GM21381 (cell line): ENCODE measurements at regions not wholly inside any gene's neighbourhood (a gene's known extent, or its start where the extent isn't known, plus 50 kb on each side); places are given as distances from the start of the nearest gene placed in this dataset.

ENCODE experiments used
- ATAC-seq: cut with Tn5 transposase; IDR thresholded peaks from one replicate; pipeline ENCODE4 v1.9.1; 2021; ENCODE audit warnings: mild to moderate bottlenecking, moderate library complexity; ENCODE audit not compliant: unreplicated experiment

DNA sequence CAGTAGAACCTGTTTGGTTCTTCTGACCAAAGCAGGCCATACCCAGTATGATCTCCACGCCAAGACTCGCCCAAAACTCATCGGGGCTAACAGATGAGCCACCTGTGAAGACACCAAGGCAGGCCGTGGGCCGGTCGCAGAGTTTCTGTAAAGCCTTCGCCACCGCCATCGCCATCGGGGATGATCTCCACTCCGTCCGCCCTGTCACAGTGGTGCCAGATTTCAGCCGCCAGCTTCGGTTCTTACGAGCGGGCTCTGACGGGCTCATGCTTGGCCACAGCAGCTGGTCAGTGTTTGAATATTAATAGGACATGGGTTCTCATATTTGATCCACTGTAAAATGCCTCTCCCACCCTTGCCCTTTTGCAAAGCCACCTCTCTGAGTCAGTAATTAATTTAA, 113.2 kb upstream of the TMEM132D start:
- no peak for ATAC-seq

DNA sequence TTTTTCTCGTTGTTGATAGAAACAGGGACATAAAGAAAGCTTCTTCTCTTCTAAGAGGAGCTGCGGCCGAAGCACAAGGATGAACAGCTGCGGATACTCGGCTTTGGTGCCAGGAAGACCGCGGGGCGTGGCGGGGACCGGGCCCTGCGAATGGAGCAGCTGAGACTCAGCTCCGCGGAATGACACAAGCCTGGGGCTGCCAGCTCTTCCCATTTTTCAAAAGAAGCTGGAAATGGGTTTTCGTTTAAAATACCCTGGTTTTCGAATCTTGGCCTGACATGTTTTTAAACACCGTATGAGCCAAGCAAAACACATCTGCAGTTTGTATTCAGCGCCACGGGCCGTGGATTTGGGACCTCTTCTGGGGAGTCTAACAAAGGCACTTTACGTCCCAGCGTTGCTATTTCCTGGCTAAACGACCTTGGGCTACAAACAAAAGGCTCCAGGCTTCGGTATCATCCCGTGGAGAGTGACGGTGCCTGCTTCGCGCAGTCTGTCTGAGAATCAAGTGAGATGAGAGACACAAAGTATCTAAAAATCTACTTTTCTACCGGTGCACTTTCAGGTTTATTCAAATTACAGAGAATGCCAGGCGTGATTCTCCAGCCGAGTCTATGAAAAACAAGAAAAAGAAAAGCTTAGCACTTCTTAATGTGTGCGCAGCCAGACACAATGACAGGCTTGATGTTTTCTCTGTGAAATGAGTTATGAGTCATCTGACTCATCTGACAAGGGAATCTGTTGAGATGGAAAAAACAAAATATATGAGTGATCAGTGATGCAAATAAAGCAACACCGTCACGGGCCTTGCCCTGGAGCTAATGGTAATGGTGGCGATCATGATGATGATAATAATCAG, 114.0 kb upstream of the TMEM132D start:
- ATAC-seq = no peak

DNA sequence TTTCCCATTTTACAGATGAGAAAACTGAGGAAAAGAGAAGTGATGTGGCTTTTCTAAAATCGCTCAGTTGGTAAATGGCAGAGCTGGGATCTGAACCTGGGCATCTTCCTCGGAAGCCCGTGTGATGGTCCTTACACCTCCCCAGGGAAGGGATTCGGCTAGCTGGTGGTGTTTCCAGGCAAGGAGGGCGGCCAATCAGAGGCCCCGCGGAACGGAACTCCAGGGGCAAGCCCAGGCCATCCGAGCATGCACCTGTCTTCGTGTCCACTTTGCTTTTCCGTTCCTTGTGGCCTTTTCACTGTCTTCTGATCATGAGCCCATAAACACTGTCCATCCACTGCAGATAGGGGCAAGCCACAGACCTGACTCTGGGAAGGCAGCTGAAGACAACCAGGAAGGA, 114.8 kb upstream of the TMEM132D start:
- no peak for ATAC-seq

DNA sequence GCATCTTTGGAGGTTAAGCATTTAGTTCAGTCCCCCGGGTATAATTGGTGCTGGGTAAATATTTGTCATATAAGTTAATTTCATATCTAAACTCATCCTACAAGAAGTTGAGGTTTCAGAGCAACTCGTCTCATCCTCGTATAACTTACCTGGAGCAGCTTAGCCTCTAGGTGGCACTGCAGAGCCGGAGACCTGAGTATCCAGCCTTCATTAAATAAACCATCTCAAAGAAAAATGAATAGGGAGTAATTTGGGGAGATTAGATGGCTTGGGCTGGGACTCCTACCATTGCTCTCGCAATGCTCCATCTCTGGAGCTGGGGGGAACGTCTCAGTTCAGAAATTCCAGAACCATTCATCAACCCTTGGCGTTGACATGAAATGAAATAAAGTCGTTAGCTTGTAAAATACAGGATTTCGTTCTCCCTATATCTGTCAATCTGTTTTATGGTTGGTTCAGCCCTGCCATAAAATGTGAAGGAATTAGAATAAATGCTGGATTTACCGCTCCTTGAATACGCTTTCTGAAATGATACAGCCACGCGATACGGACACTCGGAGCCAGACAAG, 122.9 kb upstream of the TMEM132D start:
- no peak for ATAC-seq

- ATAC-seq = no peak
Measured at GRCh38 chr12:130027798-130028197, 124.0 kb upstream of the TMEM132D start.

DNA sequence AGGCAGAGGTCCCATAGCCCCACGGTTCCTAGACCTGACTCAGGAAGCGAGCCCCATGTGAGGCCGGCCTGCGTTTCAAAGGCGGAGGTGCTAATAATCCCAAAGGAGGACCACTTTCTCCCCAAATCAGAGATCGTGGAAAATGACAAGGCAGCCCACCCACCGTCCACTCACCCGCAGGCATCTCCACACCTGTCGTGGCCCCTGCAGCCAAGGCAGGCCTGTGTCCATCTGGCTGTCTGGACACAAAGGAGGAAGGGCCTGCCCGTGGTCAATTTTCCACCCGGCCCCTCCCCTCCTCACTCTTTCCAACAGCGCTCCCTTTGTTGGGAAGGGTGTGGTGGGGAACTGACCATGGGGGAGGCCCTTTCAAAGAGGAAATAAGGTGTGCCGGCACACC, 125.3 kb upstream of the TMEM132D start:
- ATAC-seq = no peak

GRCh38 chr12:130031041-130031440, 127.2 kb upstream of the TMEM132D start:
- no peak for ATAC-seq

DNA sequence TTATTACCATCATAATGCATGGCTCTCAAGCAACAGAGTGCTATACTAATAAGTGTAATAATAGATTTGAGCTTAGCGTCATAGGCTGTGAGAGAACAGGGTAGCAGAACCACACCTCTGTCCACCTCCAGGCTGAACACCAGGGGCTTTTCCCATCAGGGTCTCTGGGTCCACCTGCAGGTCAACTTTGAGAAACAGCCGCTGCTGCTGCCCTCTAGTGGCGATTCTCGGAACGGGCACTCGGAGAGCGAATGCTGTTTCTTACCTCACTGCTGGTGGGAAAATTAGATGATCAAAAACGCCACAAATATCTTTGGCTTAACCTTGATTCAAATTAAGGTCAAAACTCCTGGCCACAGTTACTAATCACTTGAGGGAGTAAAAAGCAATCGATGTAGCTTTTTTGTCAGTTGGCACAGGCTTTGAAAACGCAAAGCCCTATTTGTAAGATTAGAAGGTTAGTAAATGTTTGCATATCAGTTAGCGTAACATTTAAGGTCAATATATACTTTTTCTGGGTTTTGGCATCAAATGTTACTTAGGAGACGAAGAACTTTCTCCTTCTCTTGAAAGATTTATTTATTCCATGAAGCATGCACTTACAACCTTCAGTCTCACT, 127.9 kb upstream of the TMEM132D start:
- no peak for ATAC-seq

- ATAC-seq = no peak
Measured at GRCh38 chr12:130041983-130042812, 120.1 kb upstream of the FZD10 start.

DNA sequence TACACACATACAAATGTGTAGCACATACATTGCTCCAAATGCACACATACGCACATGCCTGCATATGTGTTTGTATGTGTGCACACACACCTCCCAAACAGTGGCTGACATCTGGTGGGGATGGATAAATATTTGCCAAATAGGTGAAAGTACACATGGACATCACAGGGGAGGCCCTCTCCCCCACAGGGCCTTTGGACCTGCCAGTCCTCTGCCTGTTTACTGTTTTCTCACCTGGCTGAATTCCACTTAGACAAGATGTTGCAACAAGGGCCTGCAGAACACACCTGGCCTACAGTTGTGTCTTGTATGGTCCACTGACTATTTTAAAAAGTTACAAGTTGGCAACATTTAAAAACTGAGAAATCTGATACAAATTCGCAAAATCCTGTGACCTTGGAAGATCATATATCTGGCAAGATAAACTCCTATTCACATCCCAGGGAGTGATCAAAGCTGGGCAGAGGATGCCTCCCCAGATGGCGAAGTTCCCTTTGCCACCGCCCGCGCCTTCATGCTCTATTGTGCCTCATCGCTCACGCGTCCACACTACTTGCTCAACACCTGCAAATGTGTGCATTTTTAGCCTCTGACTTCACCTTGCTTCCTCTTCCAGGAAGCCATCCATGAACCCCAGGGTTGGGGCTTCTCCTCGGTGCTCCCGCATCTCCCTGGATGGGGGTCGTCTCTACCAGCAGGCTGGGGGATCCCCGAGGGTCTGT, 118.4 kb upstream of the FZD10 start:
- no peak for ATAC-seq

GRCh38 chr12:130044991-130045621, 117.2 kb upstream of the FZD10 start:
- ATAC-seq = no peak

GRCh38 chr12:130049666-130050065, 112.6 kb upstream of the FZD10 start:
- ATAC-seq = no peak

- ATAC-seq = no peak
Measured at GRCh38 chr12:130051900-130052299, 110.4 kb upstream of the FZD10 start.

DNA sequence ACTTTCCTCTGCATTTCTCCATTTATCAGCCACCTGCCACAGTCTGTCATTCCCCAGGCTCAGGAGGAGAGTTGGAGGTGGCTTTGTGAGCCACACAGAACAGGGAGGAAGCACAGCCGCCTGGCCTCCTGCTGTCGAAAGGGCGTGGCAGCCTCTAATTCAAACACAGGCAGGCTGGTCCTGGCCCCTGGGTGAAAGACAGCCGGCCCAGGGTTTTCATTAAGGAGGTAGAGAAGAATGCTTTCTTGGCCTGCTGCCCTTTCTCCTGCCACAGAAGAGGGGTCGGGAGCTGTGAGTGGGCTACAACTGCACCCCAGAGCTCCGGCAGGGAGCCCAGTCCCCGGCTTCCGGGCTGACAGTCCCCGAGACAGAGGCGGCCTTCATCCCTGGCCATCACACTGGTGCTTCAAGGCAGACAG, 108.6 kb upstream of the FZD10 start:
- no peak for ATAC-seq

- ATAC-seq = no peak
Measured at GRCh38 chr12:130054803-130055202, 107.5 kb upstream of the FZD10 start.

DNA sequence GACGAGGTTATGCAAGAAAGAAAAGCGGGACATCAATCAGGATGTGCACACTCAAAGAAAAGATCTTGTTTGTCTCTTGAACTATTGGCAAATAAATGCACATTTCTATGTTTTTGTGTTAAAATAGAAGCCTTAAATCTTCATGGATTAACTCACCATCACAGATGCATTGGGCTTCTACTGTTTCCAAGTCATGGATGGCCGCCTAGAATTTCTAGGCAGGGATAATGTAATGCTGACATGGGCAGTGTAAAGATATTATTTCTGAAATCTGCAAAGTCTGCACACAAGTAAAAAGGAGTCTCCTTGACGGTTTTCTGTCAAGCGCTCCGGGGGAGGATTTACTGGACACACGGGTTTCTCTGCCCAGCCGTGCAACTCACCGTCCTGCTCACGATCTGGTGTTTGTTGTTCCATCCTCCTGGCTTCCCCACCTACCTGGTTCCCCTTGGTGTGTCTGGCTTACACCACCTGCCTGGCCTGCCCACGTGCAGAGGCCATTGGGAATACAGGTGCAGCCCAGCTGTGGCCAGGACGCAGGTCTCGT, 103.3 kb upstream of the FZD10 start:
- no peak for ATAC-seq

GRCh38 chr12:130063866-130064265, 98.4 kb upstream of the FZD10 start:
- no peak for ATAC-seq

DNA sequence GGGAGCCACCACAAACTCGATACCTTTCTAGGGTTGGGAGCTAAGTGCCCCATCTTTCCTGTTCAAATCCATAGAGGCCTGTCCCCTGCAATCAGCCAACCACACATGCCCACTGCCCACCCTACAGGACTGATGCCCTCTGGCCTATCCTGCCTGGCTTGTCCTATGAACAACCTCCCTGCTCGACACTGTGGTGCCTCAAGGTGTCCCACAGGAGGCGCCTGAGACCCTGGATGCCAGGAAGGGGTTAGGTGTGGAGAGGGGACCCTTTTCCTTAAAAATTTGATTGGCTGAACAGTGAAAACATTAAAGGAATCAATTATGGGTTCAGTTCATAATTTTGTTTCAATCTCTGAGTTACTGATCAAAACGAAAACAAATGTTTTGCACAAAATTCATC, 97.3 kb upstream of the FZD10 start:
- no peak for ATAC-seq

- no peak for ATAC-seq
Measured at GRCh38 chr12:130066742-130067141, 95.5 kb upstream of the FZD10 start.

GRCh38 chr12:130068741-130069140, 93.5 kb upstream of the FZD10 start:
- no peak for ATAC-seq
